Right lobe of liver (tissue), 6 donors: ENCODE measurements at regions not wholly inside any gene's neighbourhood (a gene's known extent, or its start where the extent isn't known, plus 50 kb on each side); places are given as distances from the start of the nearest gene placed in this dataset.

Source experiments
- ATAC-seq, 4 donors: fragments of 200-7000 bp; cut with Tn5 transposase; one replicate each; pipeline ENCODE4 v1.9.1; 2020; ENCODE audit warnings: mild to moderate bottlenecking in 4 of 4, moderate library complexity in 4 of 4
- DNase-seq, 3 donors: peaks; one replicate each; pipeline ENCODE4 v3.0.0-alpha.2; 2020
- H3K27ac ChIP-seq, 3 donors: fragments of 200-600 bp; one replicate each; pipeline ENCODE4 v1.8.0; 2022
- H3K27me3 ChIP-seq, 2 donors: fragments of 200-600 bp; one replicate each; pipeline ENCODE4 v1.8.0; 2022
- H3K36me3 ChIP-seq, 4 donors: fragments of 200-600 bp; sonication (generic) in 1 of 4; one replicate each; pipeline versions ENCODE4 v1.5.1 to v1.8.0; 2017 to 2022; ENCODE audit warnings: control low read depth in 1 of 4
- H3K4me1 ChIP-seq, 4 donors: fragments of 200-600 bp; sonication (generic) in 1 of 4; one replicate each; pipeline versions ENCODE4 v1.5.1 to v1.8.0; 2017 to 2022; ENCODE audit warnings: control low read depth in 1 of 4
- H3K4me3 ChIP-seq, 3 donors: fragments of 200-600 bp; one replicate each; pipeline ENCODE4 v1.8.0; 2022
- H3K9me3 ChIP-seq, 4 donors: fragments of 200-600 bp; sonication (generic) in 1 of 4; one replicate each; pipeline versions ENCODE4 v1.5.1 to v1.8.0; 2017 to 2022; ENCODE audit warnings: control low read depth in 1 of 4
- POLR2A ChIP-seq: fragments of 450-650 bp; IDR thresholded peaks from one replicate; pipeline ENCODE4 v1.6.1; 2017; ENCODE audit warnings: antibody characterized with exemption, mild to moderate bottlenecking
- WGBS: methylation state at CpG from one replicate; pipeline ENCODE4 v1.1.6; 2018; ENCODE audit warnings: low coverage, low lambda C conversion rate; ENCODE audit not compliant: insufficient coverage; ENCODE audit errors: missing lambda C conversion rate; 5-methylcytosine and 5-hydroxymethylcytosine counted together
- intact Hi-C, 2 donors: fragments of 100-400 bp; cut with DNase I; formaldehyde crosslinking; loops; one replicate each; pipeline versions ENCODE4 v1.11.2 to v1.14.1; 2022
- TF ChIP-seq, protein P1 (sequence below), 4 donors: fragments of 200-600 bp in 3 of 4; fragments of 450-650 bp in 1 of 4; IDR thresholded peaks; one replicate each; pipeline versions ENCODE4 v1.5.1 to v1.8.0; 2016 to 2022; ENCODE audit warnings: antibody characterized with exemption in 4 of 4, mild to moderate bottlenecking in 2 of 4
- donor health status: DM: no; HTN: yes; CAD: no.
- donor health status: DM: no; HTN: no; CAD: no.
- donor health status: DM: no; HTN: no; CAD: no.
- donor health status: DM: no; HTN: yes; CAD: no.
- donor health status: DM: no; HTN: yes; CAD: no.

DNA sequence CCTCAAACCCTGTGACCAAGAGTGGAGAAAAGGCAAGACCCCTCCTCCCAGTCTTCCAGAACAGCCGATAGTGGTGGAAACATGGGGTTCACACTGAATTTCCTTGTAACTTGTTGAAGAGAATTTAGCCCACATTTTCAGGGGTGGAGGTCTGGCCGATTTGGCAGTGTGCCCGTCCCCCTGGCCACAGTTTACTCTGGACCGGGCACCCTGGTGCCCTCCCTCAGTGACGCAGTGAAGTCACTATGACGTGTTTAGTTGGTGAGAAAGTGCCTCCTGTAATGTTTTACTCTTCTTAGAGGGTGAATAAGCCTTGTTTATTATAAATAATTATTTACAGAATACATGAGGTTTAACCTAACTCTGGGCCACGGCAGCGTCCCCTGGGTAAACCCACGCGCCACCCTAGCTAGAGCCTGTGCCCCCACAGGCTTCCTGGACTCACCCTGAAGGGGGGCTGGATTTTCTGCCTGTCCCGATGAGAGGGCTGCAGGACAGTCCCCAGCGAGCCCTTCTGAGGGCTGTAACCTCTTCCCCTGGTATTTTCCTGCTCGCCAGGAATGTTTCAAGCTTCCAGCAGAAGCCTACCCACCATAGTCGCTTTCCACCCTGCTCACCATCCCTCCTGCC, 316.9 kb downstream of the SEC14L1 start:
- H3K27me3 ChIP-seq, result no peaks in the 10 kb centered on the region
- ATAC-seq, result no peak
- peaks cover 0 to 59% (median 23%) of the 10 kb centered on the region in 4 donors for H3K4me1 ChIP-seq
- WGBS, result 58% methylated on average over 6 of the region's 14 CpGs
- no peaks in the 10 kb centered on the region for H3K9me3 ChIP-seq
- no peaks in the 10 kb centered on the region for H3K36me3 ChIP-seq
- TF ChIP-seq, protein P1, sequence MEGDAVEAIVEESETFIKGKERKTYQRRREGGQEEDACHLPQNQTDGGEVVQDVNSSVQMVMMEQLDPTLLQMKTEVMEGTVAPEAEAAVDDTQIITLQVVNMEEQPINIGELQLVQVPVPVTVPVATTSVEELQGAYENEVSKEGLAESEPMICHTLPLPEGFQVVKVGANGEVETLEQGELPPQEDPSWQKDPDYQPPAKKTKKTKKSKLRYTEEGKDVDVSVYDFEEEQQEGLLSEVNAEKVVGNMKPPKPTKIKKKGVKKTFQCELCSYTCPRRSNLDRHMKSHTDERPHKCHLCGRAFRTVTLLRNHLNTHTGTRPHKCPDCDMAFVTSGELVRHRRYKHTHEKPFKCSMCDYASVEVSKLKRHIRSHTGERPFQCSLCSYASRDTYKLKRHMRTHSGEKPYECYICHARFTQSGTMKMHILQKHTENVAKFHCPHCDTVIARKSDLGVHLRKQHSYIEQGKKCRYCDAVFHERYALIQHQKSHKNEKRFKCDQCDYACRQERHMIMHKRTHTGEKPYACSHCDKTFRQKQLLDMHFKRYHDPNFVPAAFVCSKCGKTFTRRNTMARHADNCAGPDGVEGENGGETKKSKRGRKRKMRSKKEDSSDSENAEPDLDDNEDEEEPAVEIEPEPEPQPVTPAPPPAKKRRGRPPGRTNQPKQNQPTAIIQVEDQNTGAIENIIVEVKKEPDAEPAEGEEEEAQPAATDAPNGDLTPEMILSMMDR (IDR thresholded peaks at IDR 0.05), result no peak
- no peak for TF ChIP-seq POLR2A
- no peak for DNase-seq
- intact Hi-C loops, result no loop called here
- peak overlapping the region in 1 of 3 donors; percentile 87 for H3K27ac ChIP-seq
- H3K4me3 ChIP-seq, result no peak overlapping the region

DNA sequence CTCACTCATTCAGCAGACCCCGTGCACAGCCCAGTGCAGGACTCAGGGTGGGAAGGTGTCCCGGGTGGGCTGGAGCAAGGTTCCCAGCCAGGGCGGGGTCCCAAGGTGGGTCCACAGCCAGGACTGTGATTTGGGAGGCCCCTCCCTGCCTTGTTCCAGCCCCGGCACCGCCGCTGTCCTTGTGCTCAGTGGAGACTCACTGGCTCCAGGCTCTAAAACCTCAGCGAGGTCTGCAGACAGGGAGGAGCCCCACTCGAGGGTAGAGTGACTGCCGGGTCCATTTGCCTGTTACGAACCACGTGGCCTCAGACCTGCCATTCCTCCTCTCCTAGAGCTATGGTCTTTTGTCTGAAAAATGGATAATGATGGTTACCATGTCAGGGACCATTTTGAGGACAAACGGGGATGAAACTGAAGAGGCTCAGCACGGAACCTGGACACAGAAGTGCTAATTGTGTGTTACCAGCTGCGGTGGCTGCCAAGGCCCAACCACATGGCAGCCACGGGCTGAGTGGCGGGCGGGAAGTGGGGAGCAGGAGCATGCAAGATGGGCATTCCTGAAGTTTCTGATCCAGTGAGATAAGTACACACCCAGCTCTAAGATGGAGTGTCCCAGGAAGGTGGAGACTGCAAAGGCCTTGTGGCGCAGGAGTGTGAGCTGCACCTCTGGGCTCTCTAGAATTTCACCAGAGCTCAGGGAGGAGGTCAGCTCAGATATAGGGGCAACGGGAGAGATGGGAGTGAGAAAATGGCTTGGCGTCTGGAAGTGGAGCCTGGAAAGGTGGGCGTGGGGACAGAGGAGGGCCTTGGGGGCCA, 317.6 kb downstream of the SEC14L1 start:
- no peaks in the 10 kb centered on the region for H3K36me3 ChIP-seq
- no peaks in the 10 kb centered on the region for H3K27me3 ChIP-seq
- no peak overlapping the region for H3K4me3 ChIP-seq
- TF ChIP-seq POLR2A, result no peak
- TF ChIP-seq, protein P1 (IDR thresholded peaks at IDR 0.05), result no peak
- no peak for ATAC-seq
- DNase-seq, result no peak
- H3K9me3 ChIP-seq, result no peaks in the 10 kb centered on the region
- WGBS, result 84% methylated on average over 13 of the region's 21 CpGs
- intact Hi-C loops, result no loop called here
- peak overlapping the region in 1 of 3 donors; percentile 87 for H3K27ac ChIP-seq
- peaks cover 0 to 53% (median 17%) of the 10 kb centered on the region in 4 donors for H3K4me1 ChIP-seq

DNA sequence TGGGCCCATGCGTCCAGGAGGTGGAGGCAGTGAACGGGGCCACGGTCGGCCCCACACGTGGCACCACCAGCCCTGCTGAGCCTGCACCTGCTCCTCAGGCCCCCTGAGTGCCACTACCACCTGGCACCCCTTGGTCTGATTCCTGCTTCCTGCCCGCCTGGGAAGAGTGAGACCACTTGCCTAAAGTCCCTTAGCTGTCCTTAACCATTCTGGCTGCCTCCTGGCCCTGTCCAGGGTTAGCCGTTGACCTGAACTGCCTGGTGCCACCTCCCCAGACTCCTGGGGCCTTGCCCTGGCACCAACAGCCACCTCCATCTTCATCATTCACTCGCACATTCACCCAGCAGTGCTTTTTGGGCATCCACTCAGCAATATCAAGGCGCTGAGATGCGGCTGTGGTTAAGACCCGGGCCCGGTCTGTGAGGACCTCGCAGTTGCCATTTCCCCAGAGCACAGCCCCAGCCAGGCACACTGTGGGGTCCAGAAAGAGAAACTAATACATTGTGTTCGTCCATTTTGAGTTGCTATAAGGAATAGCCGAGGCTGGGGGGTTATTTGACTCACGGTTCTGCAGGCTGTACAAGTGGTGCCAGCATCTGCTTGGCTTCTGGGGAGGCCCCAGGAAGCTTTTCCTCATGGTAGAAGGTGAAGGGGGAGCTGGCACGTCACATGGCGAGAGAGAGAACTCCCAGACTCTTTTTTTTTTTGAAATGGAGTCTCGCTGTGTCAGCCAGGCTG, 318.4 kb downstream of the SEC14L1 start:
- Histone ChIP-seq H3K9me3 (no peaks in the 10 kb centered on the region), H3K36me3 (no peaks in the 10 kb centered on the region), H3K27me3 (no peaks in the 10 kb centered on the region), H3K27ac (peak overlapping the region; percentile 16 to 87 (median 68)), H3K4me1 (peaks cover 0 to 53% (median 17%) of the 10 kb centered on the region in 4 donors), H3K4me3 (no peak overlapping the region)
- WGBS, result 83% methylated on average over 5 of the region's 19 CpGs
- ATAC-seq (no peak), DNase-seq (no peak)
- TF ChIP-seq, protein P1 (IDR thresholded peaks at IDR 0.05), result no peak
- TF ChIP-seq POLR2A, result no peak
- intact Hi-C loops, result no loop called here

DNA sequence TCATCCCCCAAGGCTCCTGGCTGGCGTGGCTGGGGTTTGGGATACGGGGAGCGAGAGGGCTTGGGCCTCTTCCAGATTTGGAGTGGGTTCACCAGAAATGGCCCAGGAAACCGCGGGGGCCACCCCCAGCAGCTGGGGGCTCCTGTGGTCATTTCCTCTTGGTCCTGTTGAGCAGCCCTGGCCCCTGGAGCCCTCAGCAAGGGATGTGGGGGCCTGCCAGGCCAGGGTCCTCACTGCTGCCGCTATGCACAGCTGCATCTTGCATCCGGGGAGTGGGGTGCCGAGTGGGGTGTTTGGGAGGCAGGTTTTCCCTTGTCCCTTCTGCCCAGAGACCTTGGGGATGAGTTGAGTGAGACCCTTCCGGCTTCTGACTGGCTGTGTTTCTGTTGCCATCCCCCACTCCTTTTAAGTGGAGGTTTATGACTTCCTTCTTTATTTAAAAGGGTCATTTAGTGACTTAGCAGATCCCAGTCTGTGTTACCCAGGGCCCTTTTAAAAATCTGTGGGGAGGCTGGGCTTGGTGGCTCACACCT, 319.8 kb downstream of the SEC14L1 start:
- Histone ChIP-seq H3K27ac (peak overlapping the region; percentile 66 to 87 (median 68)), H3K4me3 (no peak overlapping the region), H3K4me1 (peaks cover 0 to 49% (median 10%) of the 10 kb centered on the region in 4 donors), H3K27me3 (no peaks in the 10 kb centered on the region), H3K9me3 (no peaks in the 10 kb centered on the region), H3K36me3 (no peaks in the 10 kb centered on the region)
- WGBS, result 0% methylated on average over 1 of the region's 9 CpGs
- no peak for DNase-seq
- ATAC-seq, result peak in 1 of 4 donors; percentile 1
- intact Hi-C loops, result no loop called here
- TF ChIP-seq POLR2A, result no peak
- TF ChIP-seq, protein P1 (IDR thresholded peaks at IDR 0.05), result no peak
